GM03348 (cell line): ENCODE measurements at regions not wholly inside any gene's neighbourhood (a gene's known extent, or its start where the extent isn't known, plus 50 kb on each side); places are given as distances from the start of the nearest gene placed in this dataset.
"Not testable (repeated sequence)": the region's sequence is repeated elsewhere in the genome, so short reads cannot be mapped to it uniquely, and the experiment has no call there.

Source experiments
- DNase-seq: peaks from one replicate; pipeline ENCODE4 v3.0.0; 2012; ENCODE audit warnings: low spot score

DNA sequence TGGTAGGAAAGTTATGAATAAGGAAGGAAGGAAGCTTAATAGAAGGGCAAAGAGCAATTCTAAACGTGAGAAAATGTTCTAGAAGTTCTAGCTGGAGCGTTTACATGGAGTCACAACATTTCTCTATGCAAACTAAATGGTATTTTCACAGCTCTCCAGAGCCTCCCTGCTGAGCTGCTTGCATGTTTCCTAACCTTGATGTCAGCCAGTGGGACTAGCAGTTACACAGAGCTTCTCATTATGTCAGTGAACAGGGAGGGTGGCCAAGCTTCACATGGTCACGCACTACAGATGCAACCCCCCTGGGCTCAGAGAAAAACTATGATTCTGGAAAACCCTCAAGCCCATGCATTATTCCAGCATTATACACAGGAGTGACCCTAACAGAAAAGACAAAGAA is 153.4 kb upstream of the CCDC150 start:
- no peak for DNase-seq

DNA sequence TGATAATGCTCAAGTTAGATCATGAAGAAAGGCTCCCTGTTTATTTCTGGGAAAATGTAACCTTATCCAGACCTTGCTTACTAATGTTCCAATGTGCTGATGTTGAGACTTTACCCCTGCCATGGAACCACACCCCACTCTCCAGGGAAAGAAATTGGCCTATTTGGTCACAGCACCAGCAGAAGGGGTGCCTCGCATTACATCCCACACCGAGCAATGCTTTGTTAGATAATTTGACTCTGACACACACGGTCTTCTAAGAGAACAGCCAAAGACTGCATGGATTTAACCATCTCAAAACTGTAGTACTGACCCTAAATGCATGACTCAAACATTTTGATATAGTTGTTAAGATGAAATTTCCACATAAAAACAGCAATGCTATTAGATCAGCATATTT is 152.1 kb upstream of the CCDC150 start:
- peak; percentile 29 for DNase-seq

DNA sequence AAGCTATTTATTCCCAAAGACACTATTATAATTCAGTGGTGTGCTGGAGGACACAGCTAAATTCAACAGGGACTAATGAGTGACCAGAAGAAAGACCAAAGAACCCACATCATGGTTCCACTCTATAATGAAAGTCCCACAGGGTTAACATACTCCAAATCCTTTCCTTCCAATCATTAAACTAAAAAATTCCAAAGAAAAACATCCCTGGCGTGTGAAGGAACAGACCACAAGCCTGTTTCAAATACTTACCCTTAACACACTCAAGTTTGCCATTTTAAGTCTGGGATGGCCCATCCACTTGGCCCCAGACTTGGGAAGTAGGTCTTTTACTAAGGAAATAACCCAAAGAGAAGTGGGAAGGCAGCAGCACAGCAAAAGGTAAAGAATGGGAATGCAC is 150.1 kb upstream of the CCDC150 start:
- no peak for DNase-seq

DNA sequence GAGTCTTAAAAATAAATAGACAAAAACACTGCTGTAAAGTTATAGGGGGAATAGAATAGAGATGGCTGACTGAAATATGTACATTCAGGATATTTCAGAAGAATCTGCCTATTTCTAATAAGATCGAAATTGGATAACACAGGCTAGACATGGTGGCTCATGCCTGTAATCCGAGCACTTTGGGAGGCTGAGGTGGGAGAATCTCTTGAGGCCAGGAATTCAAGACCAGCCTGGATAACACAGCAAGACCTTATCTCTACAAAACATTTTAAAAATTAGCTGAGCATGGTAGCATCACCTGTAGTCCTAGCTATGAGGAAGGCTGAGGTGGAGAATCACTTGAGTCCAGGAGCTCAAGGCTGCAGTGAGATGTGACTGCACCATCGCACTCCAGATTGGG is 146.6 kb upstream of the CCDC150 start:
- DNase-seq: no peak

DNA sequence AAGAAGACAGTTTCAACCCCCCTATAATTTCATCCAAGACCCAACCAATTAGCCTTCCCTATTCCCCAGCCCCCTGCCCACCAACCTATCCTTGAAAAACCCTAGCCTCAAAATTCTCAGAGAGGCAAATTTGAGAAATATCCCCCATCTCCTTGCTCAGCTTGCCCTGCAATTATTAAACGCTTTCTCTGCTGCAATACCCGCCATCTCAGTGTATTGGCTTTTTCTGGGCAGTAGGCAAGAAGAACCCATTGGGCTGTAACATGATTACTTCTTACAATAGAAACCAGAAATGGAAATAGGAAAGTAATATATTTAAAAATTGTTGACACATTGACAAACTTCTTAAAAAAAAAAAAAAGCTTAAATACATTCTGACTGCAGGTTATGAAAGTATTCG is 140.6 kb upstream of the CCDC150 start:
- no peak for DNase-seq

DNA sequence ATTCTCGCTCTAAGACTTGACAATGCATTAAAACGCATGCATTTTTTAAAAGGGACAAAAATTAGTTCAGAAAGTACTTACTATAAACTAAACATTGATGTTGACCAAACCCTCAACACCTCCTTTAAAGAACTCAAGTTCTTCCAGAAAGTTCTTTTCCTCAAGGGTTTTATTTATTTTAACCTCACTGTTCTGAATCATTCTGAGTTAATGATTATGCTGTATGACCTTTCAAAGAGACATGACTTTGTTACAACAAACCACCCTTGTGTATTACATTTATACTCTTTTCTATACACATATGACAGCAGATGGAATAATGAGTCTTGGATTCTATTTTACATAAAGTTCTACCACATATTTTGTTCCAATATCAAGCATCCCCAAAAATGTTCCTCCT is 139.8 kb upstream of the CCDC150 start:
- no peak for DNase-seq

DNA sequence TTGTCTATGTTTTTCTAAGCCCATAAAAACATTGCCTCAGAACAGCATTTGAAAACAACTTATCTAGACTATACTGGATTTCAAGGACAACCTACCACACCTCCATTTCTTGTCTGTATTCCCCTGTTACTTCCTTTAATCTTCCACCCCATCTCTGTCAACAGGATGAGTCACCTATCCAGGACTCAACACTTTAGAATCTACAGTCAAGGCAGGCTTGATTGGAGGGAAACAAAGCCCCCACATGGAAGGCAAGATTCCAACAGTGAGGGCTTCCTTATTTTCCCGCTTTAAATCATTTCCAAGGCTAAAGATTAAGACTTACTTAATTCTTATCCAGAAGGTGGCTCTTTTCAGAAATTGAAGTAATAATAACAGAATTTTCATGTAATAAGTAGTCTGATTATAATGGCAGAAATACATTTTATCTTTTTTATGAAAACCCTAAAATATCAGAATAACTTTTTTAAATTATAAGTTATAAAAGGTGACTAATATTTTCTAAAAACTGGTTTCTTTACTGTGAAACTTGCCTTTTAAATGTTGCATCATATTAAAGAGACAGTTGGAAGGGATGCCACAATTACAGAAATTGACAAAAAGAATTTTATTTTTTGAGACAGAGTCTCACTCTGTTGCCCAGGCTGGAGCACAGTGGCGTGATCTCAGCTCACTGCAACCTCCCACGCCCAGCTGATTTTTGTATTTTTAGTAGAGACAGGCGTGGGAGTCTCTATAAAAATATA is 138.7 kb upstream of the CCDC150 start:
- peak; percentile 42 for DNase-seq

DNA sequence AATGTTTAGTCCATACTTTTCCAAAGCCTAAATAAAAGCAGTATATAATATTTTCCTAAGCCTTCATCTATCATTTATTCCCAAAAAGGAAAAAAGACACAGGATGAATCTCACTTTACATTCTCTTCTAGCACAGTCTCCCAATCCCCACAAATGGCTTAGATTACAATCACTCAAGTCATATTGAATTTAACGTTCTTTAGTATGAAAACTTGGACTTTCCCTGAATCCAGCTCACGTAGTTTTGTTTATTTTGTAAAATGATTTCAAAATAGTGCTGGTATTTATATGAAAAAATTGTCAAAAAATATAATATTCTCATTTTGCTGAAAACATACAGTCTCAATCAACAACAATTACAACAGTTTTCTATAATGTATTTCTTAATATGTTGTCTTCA is 137.7 kb upstream of the CCDC150 start:
- no peak for DNase-seq

DNA sequence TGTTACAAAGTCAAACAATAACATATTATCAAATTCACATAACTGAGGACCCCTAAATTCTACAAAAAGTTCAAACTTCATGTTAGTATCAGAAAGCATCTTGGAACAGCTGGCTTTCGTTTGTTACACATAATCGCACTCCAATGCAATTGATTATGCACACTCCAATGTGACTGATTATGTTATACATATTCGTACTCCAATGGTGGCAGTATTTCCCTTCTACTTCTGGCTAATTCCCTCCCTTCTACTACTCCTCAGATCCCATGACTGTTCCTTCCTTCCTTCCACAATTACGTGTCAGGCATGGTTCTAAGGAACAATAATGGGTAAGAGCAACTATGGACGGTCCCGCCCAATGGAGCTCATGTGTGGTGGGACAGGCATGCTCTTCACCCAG is 137.1 kb upstream of the CCDC150 start:
- DNase-seq: no peak

DNA sequence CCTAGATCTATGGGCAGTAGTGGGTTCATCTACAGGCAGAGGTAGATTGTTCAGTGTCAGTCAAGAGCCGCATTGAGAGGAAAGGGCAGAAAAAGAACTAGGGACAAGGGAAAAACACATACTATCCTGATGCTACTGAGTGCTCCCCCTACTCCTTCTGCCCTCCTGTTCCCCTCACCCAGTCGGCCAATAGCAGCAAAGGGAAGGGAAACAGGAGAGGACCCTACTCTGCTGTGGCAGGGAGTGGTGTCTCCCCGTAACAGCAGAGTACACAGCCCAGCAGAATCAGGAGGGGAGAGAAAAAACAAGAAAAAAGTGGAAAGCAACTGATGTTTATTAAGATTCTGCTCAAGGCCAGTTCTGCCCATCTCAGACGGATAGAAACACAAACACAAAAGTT is 136.1 kb upstream of the CCDC150 start:
- no peak for DNase-seq

DNA sequence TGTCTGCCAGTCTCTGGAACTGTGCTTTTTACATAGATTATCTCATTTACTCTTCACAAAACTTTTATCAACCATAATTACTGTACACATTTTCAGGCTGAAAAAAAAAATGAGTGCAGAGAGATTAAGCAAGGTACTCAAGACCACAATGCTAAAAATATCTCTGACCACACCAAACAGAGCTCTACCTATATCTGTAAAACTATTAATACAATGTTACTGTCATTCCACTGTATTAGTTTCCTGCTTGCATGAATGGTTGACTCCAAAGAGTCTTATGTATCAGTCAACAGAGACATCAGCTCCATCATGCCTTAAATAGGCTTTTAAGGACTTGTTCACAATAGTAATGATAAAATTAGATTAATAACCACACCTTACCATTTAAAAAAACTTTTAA is 134.7 kb upstream of the CCDC150 start:
- DNase-seq: no peak

DNA sequence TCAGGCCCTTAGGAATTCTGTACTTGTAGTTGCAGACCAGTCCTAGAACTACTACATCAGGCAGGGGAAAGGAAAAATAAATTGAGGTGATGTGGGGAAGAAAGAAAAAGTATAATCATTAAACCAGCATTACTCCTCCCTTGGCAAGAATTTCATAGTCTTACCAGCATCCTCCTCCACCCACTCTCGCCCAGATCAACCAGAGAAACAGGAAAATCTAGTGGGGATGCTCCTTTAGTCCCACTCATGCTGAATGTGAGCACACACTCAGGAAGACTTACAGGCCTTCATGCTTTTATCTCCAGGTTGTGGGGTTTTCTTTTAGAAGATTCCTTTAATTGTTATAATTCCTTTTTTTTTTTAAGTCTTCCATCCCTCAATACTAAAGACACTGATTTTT is 129.3 kb upstream of the CCDC150 start:
- no peak for DNase-seq

DNA sequence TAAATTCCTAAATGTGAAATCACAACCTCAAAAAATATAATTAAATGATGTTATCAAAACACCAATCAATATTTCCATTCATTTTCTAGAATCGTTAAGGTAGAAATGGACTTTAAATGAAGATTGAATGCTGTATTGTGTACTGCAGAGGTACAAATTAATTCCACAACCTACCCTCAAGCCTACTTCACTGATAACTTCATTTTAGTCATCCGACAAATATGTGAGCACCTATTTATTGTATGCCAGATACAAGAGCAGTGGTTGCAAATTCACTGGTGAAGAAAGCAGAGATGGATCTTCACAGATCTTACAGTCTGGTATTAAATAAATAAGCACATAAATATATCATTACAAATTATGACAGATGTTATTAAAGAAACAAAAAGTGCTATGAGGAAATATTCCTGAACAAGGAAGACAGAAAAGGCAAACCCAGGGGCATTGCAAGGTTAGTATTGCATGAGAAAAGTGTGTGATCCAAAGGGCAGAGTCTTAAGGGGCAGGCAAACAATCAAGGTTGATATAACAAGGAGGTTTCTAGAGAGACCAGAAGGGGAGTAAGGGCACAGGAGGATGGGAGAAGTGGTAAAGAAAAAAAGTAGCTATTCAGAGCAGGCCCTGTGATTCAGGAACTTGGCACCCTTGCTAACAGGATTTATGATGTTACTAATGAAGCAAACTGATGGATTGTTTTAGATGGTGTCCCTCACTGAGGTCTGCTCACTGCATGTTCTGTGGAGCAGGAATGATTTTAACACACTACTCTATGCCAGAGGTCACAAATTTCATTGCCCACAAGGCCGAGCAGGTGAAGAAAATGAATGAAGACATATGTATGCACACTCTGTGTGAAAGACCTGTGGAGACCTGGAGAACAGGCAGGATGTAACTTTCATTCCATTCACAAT is 128.0 kb upstream of the CCDC150 start:
- DNase-seq: no peak

DNA sequence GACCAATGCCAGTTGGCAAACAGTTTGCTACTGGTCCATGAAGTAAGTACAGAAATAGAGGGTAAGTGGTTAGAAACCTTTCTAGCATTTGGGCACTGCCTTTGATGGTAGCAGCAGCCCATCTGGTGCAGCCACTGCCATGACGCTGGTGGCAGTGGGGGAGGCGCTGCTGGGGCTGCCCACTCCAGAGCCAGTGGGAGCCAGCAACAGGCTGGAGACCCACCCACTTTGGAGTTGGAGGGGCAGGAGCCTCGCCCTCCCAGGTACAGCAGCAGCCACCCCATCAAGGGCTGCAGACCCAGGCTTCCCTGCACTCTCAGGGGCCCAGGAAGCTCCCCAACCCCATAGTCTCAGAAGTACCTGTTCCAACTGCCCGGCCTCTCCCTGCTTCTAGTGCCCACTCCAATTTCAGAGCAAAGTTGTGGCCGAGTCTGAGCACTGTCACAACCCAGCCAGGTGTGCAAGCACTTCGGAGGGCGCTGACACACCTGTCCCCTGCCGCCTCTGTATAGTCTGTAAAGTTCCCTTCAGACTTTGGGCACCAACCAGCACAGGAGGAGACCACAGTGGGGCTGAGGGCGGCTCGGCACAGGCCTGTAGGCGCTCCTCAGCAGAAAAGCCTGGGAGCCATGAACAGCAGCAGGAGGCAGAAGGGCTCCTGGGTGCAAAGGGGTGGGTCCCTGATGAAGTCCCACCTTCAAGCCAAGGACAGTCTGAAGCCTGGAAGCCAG is 125.6 kb upstream of the CCDC150 start:
- no peak for DNase-seq

DNA sequence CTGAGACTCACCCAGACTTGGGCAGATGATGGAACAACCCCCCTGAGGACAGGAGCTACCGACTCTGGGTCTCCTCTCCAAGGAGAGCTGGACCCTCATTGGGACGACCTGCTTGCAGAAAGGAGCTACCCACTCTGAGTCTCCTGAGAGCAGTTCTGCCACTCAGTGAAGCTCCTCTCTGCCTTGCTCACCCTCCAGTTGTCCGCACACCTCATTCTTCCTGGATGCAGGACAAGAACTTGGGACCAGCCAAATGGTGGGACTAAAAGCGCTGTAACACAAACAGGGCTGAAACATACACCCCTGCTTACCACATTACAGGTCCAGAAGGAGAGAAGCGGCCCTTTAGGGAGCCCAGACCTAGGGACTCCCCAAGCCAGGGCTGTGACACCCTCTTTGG is 124.9 kb upstream of the CCDC150 start:
- no peak for DNase-seq

DNA sequence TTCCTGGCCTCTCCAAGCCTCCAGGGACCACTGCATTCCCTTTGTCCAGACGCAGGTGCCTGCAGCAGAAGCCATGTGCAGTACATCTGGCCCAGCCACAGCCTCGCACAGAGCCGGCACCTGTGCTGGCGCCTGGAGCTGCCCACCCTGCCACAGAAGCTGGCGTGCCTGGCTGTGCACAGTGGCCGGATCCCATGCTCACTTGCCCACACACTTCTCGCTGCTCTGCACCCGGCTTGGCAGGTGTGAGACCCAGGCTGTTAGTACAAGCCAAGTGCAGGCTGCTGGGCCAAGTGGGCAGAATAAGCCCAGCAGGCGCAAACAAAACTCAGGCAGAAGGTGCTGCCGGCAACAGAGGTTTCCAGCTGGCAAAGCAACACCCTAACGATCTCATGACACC is 124.5 kb upstream of the CCDC150 start:
- no peak for DNase-seq

DNA sequence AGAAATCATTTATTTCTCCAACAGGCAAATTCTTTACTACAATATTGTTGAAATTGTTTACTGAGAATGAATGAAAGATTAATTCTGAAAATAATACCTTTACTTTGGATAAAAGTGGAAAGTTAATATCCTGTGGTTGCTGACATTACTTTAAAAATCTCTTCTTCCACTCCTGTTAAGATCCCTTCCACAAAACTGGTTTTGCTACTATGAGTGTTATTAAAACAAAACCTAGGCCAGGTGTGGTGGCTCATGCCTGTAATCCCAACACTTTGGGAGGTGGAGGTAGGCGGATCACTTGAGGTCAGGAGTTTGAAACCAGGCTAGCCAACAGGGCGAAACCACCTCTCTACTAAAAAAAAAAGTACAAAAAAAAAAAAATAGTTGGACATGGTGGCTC is 123.9 kb upstream of the CCDC150 start:
- no peak for DNase-seq

DNA sequence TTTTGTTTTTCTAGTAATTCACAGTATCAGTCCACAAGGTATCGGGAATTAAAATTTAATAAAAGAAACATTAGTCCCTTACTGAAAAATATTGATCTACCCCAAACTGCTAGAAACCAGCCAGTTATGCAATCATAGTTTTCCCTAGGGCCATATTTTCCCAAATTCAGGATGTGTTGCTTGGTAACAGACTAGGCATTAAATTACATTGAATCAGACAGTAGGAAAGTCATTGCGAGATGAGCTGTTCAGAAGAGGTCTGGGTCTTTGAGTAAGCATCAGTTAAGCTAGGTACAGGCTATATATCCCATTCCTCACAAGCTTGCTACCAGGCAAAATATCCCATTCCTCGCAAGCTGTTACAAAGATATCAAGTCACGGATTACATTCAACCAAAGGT is 123.0 kb upstream of the CCDC150 start:
- DNase-seq: no peak

DNA sequence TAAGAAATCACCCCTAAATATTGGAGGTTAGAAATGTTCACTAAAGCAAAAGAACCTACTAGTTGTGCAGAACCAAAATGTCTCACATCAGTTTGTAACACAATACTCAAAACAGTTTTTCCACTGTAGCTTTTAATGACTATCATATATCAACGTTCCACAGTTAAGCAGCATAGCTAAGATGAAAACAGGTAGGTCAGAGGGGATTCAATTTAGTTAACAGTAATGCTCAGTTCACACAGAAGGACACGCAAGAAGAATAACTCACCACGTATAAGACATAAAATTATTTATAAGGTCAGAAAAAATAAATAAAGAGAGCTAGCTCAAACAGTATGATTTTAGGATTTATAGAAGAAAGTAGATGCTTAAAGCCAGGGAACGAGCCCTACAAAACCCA is 118.9 kb upstream of the CCDC150 start:
- DNase-seq: no peak

DNA sequence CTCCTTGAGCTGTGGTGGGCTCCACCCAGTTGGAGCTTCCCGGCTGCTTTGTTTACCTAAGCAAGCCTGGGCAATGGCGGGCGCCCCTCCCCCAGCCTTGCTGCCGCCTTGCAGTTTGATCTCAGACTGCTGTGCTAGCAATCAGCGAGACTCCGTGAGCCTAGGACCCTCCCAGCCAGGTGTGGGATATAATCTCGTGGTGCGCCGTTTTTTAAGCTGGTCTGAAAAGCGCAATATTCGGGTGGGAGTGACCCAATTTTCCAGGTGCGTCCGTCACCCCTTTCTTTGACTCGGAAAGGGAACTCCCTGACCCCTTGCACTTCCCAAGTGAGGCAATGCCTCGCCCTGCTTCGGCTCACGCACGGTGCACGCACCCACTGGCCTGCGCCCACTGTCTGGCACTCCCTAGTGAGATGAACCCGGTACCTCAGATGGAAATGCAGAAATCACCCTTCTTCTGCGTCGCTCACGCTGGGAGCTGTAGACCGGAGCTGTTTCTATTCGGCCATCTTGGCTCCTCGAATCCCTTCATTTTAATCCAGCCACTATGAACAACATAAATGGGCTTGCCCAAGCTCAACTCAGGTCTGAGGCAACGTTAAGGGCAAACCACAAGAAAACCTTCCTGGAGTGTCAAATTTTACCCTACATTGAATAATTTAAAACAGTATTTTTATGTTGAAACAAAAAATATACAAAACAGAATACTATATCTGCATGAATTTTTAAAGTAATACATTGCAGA is 112.4 kb upstream of the CCDC150 start:
- DNase-seq: not testable (repeated sequence)

DNA sequence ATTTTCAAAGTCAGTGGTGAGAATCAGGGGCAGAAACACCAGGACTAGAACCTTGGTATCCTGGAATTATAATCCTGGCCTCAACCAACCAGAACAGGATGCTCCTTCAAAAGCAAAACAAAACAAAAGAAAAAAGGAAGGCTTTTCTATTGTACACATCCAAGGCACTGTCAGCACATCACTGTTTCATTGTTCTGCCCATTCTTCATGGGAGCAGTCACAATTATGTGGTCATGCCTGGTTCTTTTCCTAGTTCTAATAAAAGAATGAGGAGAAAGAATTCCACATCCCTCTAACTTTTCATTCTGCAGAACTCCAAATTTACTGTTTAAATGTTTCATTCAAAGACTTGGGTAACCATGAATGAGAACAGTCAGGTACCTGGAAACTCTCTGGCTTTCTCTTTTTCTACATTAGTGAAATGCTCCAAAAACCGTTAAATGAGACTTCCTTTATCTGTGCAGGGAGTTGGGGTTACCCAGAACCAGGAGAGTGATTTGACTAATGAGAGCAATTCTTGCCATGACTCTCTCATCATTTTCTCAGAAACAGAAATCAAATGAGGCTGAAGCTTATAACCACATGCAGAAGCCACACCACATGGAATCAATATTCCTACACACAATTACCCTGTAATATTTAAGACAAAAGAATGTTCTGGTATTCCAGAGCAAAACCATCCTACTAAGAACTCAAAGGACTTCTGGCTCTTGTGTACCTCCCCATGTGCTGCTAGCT is 110.9 kb upstream of the CCDC150 start:
- DNase-seq: no peak
